Fibroblast of skin of right biceps (primary cell): ENCODE measurements at regions not wholly inside any gene's neighbourhood (a gene's known extent, or its start where the extent isn't known, plus 50 kb on each side); places are given as distances from the start of the nearest gene placed in this dataset.

Source experiments
- DNase-seq: peaks from one replicate; pipeline ENCODE4 v3.0.0-alpha.2; 2013

DNA sequence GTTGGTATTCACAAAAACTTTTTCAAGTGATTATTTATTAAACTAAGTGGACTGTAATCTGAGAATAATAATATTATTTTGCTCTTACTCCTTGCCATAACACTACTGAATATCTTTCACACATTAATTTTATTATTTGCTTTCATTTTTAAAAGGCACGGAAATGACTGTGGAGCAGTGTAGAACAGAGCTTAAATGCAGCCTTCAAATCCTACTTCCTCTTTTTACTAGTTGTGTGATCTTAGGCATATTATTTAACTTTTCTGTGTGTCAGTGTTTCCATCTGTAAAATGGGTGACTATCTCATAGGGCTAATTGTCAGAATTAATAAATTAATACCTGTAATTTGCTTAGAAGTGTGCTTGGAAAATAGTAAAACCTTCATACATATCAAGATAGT lies 55.5 kb upstream of the SLC8A1 start:
- DNase-seq = no peak

DNA sequence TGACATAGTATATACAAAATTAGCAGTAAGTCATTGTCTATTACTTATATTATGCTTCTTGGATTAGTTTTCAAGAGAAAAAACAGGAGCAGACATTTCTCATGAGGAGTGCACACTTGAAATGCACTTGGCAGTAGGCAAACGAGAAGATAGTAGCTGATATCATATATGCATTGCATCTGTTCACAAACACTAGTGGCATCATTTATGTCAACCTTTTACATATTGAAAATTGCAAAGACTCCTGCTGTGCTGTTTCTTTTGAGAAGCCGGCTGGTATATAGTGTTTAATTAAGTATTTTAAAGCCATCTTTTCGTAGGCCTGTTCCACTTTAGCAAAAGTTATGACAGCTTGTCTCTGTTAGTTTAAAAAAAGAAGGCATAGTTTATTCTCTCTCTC lies 58.4 kb upstream of the SLC8A1 start:
- no peak for DNase-seq

DNA sequence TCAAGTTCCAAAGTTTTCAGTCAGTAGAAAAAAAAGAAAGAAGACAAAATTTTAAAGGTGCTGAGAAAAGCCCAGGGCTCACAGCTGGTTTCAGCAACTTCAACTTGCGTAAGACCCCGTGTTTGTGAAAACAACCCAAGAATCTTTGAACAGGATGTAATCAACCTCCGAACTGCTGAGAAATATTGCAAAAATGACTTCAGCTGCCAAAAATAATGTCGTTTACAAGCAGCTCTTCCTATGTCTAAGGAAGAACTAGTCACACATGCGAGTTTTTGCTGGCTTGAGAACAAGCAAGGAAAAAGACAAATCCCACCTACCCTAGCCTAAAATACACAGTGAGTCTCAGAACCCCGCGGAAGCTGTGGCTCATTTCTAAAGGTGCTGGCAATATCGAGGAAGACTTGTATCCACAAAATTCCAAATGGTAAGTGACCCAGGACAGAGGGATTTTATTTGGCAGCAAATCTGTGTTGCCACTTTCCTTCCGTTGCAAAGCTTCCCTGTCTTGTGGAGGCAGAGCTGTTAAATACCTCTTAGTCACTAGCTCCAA lies 59.8 kb upstream of the SLC8A1 start:
- DNase-seq = peak; percentile 75

DNA sequence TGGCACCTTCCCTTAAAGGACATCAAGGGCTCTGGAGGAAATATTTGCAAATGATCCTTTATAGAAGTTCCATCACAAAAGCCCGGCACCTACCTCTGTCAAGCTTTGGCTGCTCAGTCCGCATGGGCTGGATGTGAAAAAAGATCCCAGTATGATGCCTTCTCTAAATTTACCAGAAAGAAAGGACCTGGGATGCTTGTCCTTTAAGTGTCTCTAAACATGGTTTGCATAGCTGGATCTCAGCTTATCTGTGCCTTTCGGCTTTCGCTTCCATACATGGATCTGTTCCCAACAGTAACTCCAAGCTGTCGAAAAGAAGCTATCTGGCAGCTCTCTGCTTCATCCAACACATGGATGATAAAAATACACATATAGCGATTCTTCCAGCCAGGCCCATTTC lies 60.4 kb upstream of the SLC8A1 start:
- DNase-seq = no peak

DNA sequence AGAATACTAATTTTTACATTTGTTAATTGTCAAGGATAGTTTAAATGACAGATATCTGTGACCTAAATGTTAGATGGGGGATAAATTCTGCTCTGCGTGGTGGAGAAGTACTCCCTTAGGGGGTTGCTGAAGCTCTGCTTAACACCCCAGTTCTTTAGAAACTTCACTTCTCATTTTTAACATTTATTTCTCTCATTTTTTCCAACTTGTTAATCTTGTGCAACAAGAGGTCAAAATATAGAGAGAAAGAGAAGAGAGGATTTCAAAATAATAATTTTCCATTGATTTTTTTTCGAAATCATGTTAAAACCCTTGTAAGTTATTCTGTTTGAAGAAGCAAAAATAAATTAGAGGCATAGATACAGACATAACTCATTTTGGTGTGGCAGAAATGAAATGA lies 61.3 kb upstream of the SLC8A1 start:
- no peak for DNase-seq

DNA sequence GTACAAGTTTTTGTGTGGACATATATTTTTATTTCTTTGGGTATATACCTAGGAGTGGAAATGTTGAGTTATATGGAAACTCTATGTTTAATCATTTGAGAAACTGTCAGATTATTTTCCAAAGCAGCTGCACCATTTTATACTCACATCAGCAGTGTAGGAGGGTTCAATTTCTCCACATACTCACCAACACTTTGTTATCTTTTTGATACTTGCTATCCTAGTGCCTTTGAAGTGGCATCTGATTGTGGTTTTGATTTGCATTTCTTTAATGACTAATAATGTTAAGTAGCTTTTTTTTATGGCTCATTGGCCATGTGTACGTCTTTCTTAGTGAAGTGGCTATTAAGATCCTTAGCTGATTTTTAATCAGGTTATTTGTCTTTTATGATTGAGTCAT lies 64.7 kb upstream of the SLC8A1 start:
- DNase-seq = no peak

DNA sequence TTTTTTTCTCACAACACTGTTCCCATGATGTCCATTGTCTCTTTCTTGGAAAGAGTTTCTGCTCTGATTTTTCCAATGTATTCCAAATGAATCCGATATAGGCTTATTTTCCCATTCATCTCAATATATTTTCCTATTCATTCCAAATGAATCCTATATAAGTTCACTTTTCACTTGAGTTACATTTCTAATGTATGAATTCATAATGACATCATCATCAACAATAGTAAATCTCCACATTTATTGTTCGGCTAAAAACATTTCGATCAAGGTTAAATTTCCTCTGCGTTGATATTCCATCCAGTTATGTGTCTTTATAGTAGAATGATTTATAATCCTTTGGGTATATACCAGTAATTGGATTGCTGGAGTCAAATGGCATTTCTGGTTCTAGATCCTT lies 76.7 kb upstream of the SLC8A1 start:
- no peak for DNase-seq

DNA sequence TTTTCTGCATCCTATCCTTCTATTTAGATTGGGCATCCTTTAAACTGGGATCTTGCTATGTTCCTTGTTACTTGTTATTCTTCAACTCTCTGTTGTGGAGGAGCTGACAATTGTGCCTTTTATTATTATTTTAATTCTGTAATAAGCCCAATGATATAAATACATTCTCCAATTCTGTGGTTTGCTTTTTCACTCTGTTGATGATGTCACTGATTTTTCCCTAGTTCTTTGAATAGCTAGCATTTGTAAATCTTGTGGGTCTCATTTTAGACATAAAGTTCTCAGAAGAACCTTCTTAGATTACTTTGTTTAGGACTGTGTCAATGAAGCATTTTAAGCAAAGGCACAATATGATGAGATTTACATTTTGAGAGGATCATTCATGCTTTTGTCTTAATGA lies 79.5 kb upstream of the SLC8A1 start:
- DNase-seq = no peak

DNA sequence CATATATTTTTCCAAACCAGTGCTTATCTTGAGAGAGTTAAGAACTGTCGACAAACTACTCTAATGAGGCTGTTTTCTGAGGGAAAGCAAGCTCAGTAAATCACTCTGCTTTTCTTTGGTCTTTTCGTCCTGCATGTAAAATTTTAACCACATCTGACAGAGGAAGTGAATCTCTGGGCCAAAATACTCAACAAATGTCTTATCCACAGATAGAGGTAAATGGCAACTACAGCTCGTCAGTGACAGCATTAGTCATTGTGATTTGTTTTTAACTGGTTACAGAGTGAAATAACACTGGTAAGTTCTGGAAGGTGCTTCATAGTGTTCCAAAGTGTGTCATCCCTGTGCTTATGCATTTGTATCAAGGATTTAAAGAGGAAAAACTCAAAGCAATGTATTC lies 82.6 kb upstream of the SLC8A1 start:
- peak; percentile 28 for DNase-seq

DNA sequence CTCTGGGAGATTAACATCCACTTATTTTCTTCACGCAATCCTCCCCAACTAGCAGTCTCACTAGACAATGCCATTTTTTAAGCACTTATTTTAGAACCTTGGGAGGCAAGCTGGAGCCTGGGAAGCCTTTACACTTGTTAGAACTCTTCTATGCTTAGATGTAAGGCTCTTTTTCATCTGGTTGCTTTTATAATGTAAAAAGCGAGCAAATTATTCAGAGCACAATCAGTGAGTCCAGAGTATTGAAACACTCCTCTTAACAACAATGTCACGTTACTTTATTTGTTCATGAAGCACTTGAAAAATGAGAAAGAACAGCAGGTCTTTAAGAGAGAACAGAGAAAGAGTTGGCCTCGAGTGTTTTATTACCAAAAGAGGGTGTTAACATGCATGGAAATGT lies 84.1 kb upstream of the SLC8A1 start:
- DNase-seq = no peak

DNA sequence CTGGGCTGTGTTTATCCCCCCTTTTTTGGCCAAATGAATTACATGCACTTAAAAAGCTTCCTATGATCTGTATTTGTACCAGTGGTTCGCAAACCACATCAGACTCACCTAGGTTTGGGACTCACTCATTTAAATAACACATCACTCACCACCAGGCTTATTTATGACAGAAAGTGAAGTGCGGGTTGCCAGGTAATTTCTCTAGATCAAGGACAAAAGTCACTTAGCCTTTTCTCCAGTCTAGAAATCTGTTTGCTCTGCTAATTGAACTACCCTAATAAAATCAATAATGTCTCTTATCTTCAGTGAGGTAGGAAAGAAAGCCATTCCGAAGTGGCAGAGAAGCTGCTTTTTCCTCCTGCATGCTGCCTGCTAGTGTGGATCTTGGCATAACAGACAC lies 88.1 kb upstream of the SLC8A1 start:
- no peak for DNase-seq

DNA sequence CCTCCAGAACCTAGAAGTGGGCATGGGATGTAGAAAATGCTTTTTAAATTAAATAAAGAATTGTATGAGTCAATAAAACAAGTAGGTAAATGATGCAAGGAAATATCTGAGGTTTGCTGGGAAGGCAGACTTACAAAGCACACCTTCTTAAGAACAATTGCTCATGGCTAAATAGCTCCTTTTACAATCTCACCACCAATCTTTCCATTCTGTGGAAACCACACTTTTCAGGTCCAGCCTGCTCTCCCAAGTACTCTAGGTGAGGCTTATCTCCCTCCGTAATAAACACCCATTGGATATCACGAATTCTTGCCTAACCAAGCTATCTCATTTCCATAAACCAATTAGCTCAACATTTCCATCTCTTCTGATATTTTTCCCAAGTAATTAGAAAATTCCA lies 91.5 kb upstream of the SLC8A1 start:
- DNase-seq = no peak

DNA sequence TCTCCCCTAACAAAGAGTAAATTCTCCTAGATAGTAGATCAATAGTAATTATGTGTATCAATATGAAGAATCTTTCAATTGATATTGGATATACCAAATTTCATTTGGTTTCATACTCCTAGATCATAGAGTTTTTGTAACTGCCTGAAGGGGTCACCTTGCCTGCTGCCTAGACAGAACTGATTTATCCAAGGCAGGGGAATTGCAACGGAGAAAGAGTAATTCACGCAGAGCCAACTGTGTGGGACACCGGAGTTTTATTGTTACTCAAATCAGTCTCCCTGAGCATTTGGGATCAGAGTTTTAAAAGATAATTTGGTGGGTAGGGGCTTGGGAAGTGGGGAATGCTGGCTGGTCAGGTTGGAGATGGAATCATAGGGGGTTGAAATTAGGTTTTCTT lies 92.2 kb upstream of the SLC8A1 start:
- DNase-seq = no peak

DNA sequence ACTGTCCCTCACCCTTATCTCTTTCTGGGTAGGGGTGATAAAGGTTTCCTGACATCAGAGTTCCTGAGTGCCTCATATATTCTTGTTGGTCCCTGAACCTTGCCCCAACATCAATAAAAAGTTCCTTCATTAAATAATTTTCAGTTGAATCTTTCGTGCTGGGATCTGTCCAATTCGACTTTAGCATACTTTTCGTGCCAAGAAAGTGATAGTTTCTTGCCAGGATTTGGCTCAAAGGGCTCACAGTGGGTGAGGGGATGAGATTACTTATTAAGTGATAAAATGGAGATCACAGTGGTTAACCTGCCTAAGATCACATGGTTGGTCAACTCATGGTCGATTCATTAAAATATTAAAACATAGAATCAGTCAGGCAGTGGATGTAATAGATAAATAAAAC lies 93.8 kb upstream of the SLC8A1 start:
- no peak for DNase-seq

DNA sequence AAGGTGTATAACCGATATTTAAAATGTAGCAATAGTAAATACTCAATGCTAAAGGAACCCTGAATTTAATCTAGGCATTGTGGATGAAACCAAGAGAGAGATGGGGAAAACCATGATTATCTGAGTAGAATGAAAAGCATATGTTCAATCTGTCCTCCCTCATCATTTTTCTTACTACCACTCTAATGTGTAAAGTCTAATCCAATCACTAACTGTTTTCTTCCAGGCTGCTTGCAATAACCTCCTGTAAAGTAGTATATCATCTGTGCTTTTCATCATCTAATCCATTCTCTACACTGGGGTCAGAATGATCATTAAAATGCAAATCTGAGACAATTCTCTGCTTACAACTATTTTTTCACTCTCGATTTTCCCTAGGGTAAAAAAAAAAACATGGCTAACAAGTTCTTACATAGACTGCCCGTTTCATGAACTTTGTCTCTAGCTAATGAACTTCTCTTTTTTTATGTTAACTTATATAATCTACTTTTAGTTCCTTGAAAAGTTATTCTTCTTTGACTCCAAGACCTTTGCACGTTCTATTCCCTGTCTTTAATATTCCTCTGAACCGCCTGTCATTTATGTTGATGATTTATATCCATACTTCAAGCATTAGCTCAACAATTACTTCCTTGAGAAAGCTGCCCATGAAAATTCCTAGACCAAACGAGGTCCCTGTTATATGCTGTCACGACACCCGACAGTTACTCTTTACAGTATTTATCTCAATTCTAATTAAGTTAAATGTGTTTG lies 94.7 kb upstream of the SLC8A1 start:
- DNase-seq = peak; percentile 9

DNA sequence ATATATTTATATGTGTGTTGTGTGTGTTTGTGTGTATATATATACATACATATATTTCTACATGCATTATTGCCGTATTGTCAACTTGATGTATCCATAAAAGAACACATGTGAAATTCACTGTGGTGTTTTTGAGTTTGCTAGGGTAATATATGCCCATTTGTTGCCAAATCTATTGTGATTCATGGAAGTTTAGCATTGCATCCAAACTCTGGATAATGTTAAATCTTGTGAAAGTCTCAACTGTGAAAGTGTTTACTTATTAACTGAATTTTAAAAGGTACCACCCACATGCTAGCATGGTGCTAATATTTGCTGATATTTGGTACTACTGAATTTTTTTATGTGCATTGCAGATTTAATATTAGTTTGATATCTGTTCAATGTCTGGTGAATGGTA lies 96.6 kb upstream of the SLC8A1 start:
- DNase-seq = no peak

DNA sequence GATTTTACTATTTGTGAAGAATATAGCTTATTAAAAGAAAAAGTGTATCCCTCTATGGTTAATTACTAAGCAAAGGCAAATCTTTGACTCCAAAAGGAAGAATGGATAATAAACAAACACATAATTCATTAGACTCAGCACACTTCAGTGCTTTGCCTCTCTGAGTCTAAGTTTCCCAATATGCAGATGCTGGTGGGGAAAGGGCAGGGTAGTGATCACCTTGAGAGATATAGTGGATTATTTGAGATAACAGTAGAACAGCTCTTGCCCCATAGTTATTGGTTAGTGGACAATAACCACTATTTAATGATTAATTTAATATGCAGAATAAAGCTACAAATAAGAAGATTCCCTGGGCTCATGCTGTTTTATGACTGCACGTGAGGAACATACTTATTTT lies 98.2 kb upstream of the SLC8A1 start:
- DNase-seq = no peak

DNA sequence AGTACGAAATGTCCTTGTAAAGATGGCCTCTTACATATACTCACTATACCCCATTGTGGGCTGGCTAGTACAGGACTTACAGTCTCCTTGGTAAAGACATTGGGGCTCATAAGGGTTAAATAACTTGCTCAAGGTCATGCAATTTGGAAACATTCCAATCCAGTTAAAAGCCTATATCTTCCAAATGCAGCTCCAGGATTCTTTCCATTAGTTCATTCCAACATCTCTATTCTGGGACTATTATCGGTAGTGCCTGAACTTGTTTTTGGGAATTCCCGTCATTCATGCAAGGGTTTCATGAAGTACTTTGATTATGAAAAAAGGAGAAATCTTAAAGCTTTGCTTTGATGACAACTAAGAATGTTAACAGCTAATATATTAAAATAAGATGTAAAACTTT lies 99.2 kb upstream of the SLC8A1 start:
- no peak for DNase-seq

DNA sequence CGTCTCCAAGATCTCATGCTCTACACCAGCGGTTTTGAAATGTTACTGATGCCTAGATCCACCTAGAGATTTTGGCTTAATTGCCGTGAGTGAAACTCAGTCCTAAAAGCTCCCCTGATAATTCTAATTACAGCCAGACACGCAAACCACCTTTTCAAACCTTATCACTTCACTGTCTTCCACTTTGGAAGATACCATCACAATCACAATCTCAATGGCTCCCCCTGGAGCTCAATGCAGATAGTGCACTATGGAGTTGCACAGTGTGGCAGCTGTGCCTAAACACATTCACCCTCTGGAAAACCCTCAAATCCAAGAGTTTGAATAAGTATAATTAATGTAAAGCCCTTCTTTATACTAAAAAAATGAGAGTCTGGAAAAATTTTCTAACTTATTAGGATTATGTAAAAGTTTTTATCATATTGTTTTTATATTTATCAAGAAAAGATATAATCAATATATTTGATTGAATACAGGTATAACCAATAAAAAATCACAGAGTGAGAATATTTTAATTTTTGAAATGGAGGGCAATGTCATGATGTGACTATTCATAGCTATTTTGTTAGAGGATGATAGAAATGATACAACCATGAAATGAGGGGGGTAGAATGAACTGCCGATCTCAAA lies 102.9 kb upstream of the SLC8A1 start:
- peak; percentile 48 for DNase-seq

DNA sequence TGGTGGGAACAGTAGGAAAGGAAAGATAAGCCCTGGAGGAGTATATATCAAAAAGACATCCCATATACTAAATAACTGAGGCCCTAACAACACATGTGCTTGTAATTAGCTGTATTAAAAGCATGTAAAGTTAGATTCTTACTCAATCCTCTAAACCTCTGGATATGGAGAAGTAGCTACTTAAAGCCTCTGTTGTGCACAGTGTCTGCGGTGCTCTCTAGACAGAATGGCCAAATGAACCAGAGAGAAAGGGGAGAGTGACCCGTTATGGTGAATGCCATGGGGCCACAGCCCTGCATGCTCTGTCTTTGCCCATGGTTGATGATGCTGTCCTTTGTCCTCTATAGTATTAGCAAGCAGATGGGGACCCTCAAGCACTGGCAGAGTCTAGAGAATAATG lies 104.4 kb upstream of the SLC8A1 start:
- DNase-seq = peak; percentile 14

DNA sequence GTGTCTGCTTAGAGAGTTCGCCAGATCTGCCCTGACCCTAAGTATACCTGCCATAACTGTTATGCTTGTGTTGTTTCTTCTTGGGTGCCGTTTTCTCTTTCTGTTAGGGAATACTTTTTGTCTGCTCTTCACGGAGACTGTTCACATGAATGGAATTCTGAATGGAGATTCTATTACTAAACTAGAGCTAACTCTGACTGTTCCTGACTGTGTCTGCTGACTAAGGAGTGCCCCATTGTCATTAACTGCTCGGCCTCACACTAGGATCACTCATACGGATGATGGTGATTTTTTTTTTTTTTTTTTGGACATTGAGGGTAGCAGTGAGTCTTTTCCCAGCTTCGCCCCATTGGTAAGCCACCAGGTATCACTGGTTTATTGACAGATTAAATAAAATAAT lies 104.8 kb upstream of the SLC8A1 start:
- DNase-seq = peak; percentile 22

DNA sequence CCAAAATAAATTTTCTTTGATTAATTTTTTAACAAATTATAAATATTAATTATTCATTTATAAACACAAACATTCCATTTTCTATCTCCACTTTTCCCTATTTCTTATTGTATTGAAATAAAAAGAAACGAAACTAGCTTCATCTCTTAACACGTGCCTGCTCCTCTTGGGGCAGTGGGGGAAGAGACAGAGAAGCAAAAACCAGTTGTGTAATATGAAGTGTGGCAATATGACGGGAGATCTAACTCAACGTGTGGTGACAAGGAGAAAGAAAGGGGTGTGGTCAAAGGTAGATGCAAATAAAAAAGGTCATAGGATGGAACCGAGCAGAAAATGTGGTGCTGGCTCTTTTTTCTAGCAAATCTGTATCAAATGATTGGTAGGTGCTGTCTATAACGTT lies 106.9 kb upstream of the SLC8A1 start:
- no peak for DNase-seq

DNA sequence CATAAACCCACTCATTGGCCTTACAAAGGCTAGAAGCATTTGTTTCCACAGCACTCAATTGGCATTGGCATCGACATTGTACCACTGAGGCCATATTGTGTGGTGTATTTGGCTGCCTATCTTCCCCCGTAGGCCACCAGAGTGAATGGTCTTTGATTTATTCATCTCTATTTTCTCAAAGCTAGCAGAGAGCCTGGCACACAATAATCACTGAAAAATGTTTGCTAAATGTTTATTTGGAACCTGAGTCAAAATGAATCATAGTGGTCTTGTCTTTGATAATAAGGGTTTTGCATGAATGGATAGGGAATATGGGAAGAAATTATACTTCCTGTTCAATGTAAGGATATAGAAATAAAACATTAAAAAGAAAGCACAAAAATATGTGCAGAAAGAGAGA lies 107.3 kb upstream of the SLC8A1 start:
- peak; percentile 21 for DNase-seq

DNA sequence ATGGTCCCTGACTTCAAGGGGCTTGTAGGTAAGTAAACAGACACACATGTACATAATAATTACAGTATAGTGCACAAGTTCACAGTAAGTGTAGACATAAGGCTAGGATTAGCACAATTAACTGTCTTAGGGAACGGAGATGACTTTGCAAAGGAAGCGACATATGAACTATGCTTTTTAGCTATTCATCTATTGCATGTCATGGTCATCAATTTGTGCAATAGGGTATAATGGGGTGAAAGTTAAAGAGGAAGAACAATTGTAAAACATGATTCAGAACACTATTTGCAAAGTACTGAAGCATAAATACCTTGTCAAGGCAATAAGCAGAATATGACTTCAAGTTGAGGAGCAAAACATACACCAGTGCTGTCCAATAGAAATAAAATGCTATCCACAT lies 112.3 kb upstream of the SLC8A1 start:
- DNase-seq = no peak

DNA sequence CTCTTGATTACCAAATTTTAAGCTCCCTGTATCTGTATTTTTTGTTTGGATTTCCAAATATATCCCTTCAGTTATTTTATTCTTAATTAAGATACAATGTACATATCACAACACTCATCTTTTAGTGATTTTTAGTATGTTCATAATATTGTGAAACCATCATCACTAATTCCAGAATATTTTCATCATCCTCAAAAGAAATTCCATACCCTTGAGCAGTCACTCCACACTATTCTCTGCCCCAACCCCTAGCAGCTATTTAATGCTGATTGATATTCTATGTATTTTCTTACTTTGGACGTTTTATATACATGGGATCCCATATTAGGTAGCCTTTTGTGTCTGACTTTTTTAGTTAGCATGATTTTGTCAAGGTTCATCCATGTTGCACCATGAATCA lies 127.4 kb upstream of the SLC8A1 start:
- peak; percentile 72 for DNase-seq
